H1 (cell line): ENCODE measurements at regions not wholly inside any gene's neighbourhood (a gene's known extent, or its start where the extent isn't known, plus 50 kb on each side); places are given as distances from the start of the nearest gene placed in this dataset.

Source experiments
- CTCF ChIA-PET: fragments of 300-600 bp; sonication (Branson Sonifier 250); formaldehyde crosslinking; loops from one replicate; lab custom pipeline; 2021; ENCODE audit not compliant: partially characterized antibody; lab: Charles Lee
- POLR2A ChIA-PET: fragments of 300-600 bp; sonication (Branson Sonifier 250); formaldehyde crosslinking; loops from one replicate; lab custom pipeline; 2021; ENCODE audit warnings: inconsistent platforms; ENCODE audit not compliant: partially characterized antibody; lab: Charles Lee
- DNase-seq, 2 experiments: peaks; one replicate each; pipeline versions ENCODE4 v3.0.0 to v3.0.0-alpha.2; 2010 to 2022; ENCODE audit warnings: low spot score in 2 of 2, low read depth in 1 of 2, mixed read lengths in 1 of 2
- FAIRE-seq: peaks from 2 replicates; lab custom pipeline; 2011; peaks lifted over from hg19 to GRCh38; lab: Jason Lieb, UNC
- H2AFZ ChIP-seq: 2 replicates; pipeline ENCODE4 v1.8.1; 2012; ENCODE audit warnings: low read length, inconsistent platforms
- H2AK5ac ChIP-seq: 2 replicates; pipeline ENCODE4 v1.6.1; 2013; ENCODE audit warnings: low read depth, low read length
- H2BK120ac ChIP-seq: replicated peaks from 2 replicates; pipeline ENCODE3; 2013; ENCODE audit warnings: low read depth, low read length, inconsistent platforms
- H2BK12ac ChIP-seq: 2 replicates; pipeline ENCODE4 v1.6.1; 2013; ENCODE audit warnings: low read depth, low read length
- H2BK15ac ChIP-seq: 2 replicates; pipeline ENCODE4 v1.6.1; 2013; ENCODE audit warnings: low read length
- H2BK20ac ChIP-seq: 2 replicates; pipeline ENCODE4 v1.6.1; 2013; ENCODE audit warnings: low read length
- H2BK5ac ChIP-seq: 2 replicates; pipeline ENCODE4 v1.6.1; 2013; ENCODE audit warnings: low read depth, low read length
- H3K14ac ChIP-seq: 2 replicates; pipeline ENCODE4 v1.6.1; 2013; ENCODE audit warnings: inconsistent platforms; ENCODE audit not compliant: insufficient read length
- H3K18ac ChIP-seq: 2 replicates; pipeline ENCODE4 v1.6.1; 2013; ENCODE audit warnings: low read length; ENCODE audit errors: extremely low read depth
- H3K23ac ChIP-seq: 2 replicates; pipeline ENCODE4 v1.6.1; 2013; ENCODE audit warnings: inconsistent platforms; ENCODE audit not compliant: insufficient read length
- H3K23me2 ChIP-seq: 2 replicates; pipeline ENCODE4 v1.6.1; 2013; ENCODE audit warnings: low read depth, low read length
- H3K27ac ChIP-seq: 2 replicates; pipeline ENCODE4 v1.6.1; 2011; ENCODE audit warnings: low read depth, low read length, inconsistent platforms
- H3K27me3 ChIP-seq, 4 experiments: replicated peaks in 1 of 4; 1 replicate in 1 of 4; 2 replicates in 3 of 4; pipeline versions ENCODE4 v1.6.1 to v1.8.1; 2011 to 2013; ENCODE audit warnings: low read length in 3 of 4, mild to moderate bottlenecking in 3 of 4, inconsistent platforms in 2 of 4, mixed read lengths in 2 of 4, moderate library complexity in 1 of 4; ENCODE audit not compliant: control insufficient read depth in 3 of 4, insufficient read depth in 3 of 4; ENCODE audit errors: extremely low read depth in 1 of 4
- H3K36me3 ChIP-seq, 4 experiments: 2 replicates each; pipeline versions ENCODE4 v1.6.1 to v1.8.1; 2011 to 2013; ENCODE audit warnings: mild to moderate bottlenecking in 4 of 4, low read length in 3 of 4, moderate library complexity in 2 of 4, control low read depth in 1 of 4, inconsistent platforms in 1 of 4; ENCODE audit not compliant: insufficient read depth in 4 of 4, control insufficient read depth in 2 of 4
- H3K4ac ChIP-seq: replicated peaks from 2 replicates; pipeline ENCODE3; 2013; ENCODE audit warnings: low read length, low read depth, mixed read lengths, inconsistent platforms; ENCODE audit not compliant: insufficient read length
- H3K4me1 ChIP-seq, 4 experiments: replicated peaks in 1 of 4; 1 replicate in 1 of 4; 2 replicates in 3 of 4; pipeline versions ENCODE4 v1.6.1 to v1.8.1; 2011 to 2013; ENCODE audit warnings: low read length in 3 of 4, inconsistent platforms in 2 of 4, mixed read lengths in 1 of 4; ENCODE audit not compliant: insufficient read depth in 4 of 4, control insufficient read depth in 3 of 4
- H3K4me2 ChIP-seq, 2 experiments: 2 replicates each; pipeline versions ENCODE4 v1.6.1 to v1.8.1; 2011 to 2013; ENCODE audit warnings: low read depth in 2 of 2, low read length in 2 of 2, control low read depth in 1 of 2, inconsistent platforms in 1 of 2, mild to moderate bottlenecking in 1 of 2; ENCODE audit not compliant: insufficient read depth in 1 of 2
- H3K4me3 ChIP-seq, 4 experiments: fragments of 200-600, 300-600 bp in 1 of 4; sonication (generic), shearing (Covaris generic), sonication (Bioruptor Twin) in 1 of 4; 2 replicates each; pipeline versions ENCODE4 v1.5.1 to v1.8.1; 2011 to 2016; ENCODE audit warnings: low read length in 4 of 4, low read depth in 3 of 4, control low read depth in 2 of 4, inconsistent platforms in 2 of 4, mild to moderate bottlenecking in 2 of 4, mixed read lengths in 1 of 4, moderate library complexity in 1 of 4; ENCODE audit not compliant: insufficient read depth in 2 of 4; ENCODE audit errors: extremely low read depth in 1 of 4
- H3K56ac ChIP-seq: replicated peaks from 2 replicates; pipeline ENCODE3; 2013; ENCODE audit warnings: low read depth, mild to moderate bottlenecking, mixed read lengths, low read length, inconsistent platforms; ENCODE audit not compliant: insufficient read length
- H3K79me1 ChIP-seq: 2 replicates; pipeline ENCODE4 v1.6.1; 2013; ENCODE audit warnings: low read depth, low read length, control low read depth
- H3K79me2 ChIP-seq, 2 experiments: 2 replicates each; pipeline versions ENCODE4 v1.6.1 to v1.8.1; 2012 to 2013; ENCODE audit warnings: low read length in 2 of 2, mild to moderate bottlenecking in 2 of 2, inconsistent platforms in 1 of 2; ENCODE audit not compliant: insufficient read depth in 2 of 2, control insufficient read depth in 1 of 2
- H3K9ac ChIP-seq, 4 experiments: replicated peaks in 1 of 4; 1 replicate in 1 of 4; 2 replicates in 3 of 4; pipeline versions ENCODE4 v1.6.1 to v1.8.1; 2011 to 2013; ENCODE audit warnings: low read depth in 3 of 4, low read length in 3 of 4, control low read depth in 2 of 4, mild to moderate bottlenecking in 2 of 4, moderate library complexity in 2 of 4, inconsistent platforms in 1 of 4; ENCODE audit errors: extremely low read depth in 1 of 4
- H3K9me3 ChIP-seq, 2 experiments: 2 replicates each; pipeline versions ENCODE4 v1.6.1 to v1.8.1; 2012 to 2013; ENCODE audit warnings: mild to moderate bottlenecking in 2 of 2, moderate library complexity in 2 of 2, control low read depth in 1 of 2, inconsistent platforms in 1 of 2, low read depth in 1 of 2, low read length in 1 of 2, mixed read lengths in 1 of 2; ENCODE audit not compliant: insufficient read depth in 2 of 2
- H4K20me1 ChIP-seq, 2 experiments: replicated peaks in 1 of 2; 2 replicates each; pipeline versions ENCODE3 to v1.8.1; 2011 to 2013; ENCODE audit warnings: inconsistent platforms in 2 of 2, low read length in 2 of 2, mild to moderate bottlenecking in 1 of 2; ENCODE audit not compliant: insufficient read depth in 2 of 2, control insufficient read depth in 1 of 2
- H4K5ac ChIP-seq: 2 replicates; pipeline ENCODE4 v1.6.1; 2013; ENCODE audit warnings: low read length, low read depth, mixed read lengths, inconsistent platforms; ENCODE audit not compliant: insufficient read length
- H4K8ac ChIP-seq: 2 replicates; pipeline ENCODE4 v1.8.0; 2013; ENCODE audit warnings: mild to moderate bottlenecking, moderate library complexity, low read length, inconsistent platforms; ENCODE audit not compliant: insufficient read depth; ENCODE audit errors: extremely low read depth
- H4K91ac ChIP-seq: replicated peaks from 2 replicates; pipeline ENCODE3; 2013; ENCODE audit warnings: low read length, mixed read lengths, inconsistent platforms; ENCODE audit not compliant: insufficient read length
- ASH2L ChIP-seq: fragments of 200-600, 300-600 bp; sonication (generic); IDR thresholded peaks from one replicate; pipeline ENCODE4 v1.7.1; 2017; ENCODE audit warnings: low read length
- ATF2 ChIP-seq: IDR thresholded peaks from 2 replicates; pipeline ENCODE4 v1.6.1; 2012; ENCODE audit warnings: low read length, inconsistent platforms
- FOSL1 ChIP-seq: IDR thresholded peaks from 2 replicates; pipeline ENCODE4 v1.6.1; 2011; ENCODE audit warnings: mild to moderate bottlenecking, low read depth, low read length, moderate library complexity; ENCODE audit not compliant: insufficient read depth
- GABPA ChIP-seq: IDR thresholded peaks from 2 replicates; pipeline ENCODE4 v1.6.1; 2011; ENCODE audit warnings: mild to moderate bottlenecking, low read length, moderate library complexity, borderline replicate concordance; ENCODE audit not compliant: insufficient read depth
- RFX5 ChIP-seq: IDR thresholded peaks from 2 replicates; pipeline ENCODE4 v1.6.1; 2011; ENCODE audit warnings: low read depth, low read length, improper control_type of control experiment, borderline replicate concordance
- TCF12 ChIP-seq: IDR thresholded peaks from 2 replicates; pipeline ENCODE4 v1.6.1; 2011; ENCODE audit warnings: low read depth, mild to moderate bottlenecking, low read length
- TEAD4 ChIP-seq: IDR thresholded peaks from 2 replicates; pipeline ENCODE4 v1.6.1; 2012; ENCODE audit warnings: low read depth, low read length, inconsistent platforms, mixed read lengths
- ZNF274 ChIP-seq: IDR thresholded peaks from 2 replicates; pipeline ENCODE4 v1.7.0; 2012; ENCODE audit warnings: low read length, borderline replicate concordance; ENCODE audit errors: extremely low read depth
- WGBS, 2 experiments: shearing (Covaris generic) in 1 of 2; methylation state at CpG; one replicate each; pipeline versions ENCODE4 v1.1.6 to v1.1.7; 2013 to 2015; ENCODE audit warnings: low lambda C conversion rate in 2 of 2, mixed read lengths in 2 of 2, inconsistent platforms in 1 of 2, low coverage in 1 of 2, missing lambda C conversion rate in 1 of 2; ENCODE audit not compliant: insufficient replicate concordance in 2 of 2, insufficient coverage in 1 of 2, insufficient read length in 1 of 2; ENCODE audit errors: extremely low coverage in 1 of 2, missing lambda C conversion rate in 1 of 2; 5-methylcytosine and 5-hydroxymethylcytosine counted together
- TF ChIP-seq, protein P1 (sequence below): IDR thresholded peaks from 2 replicates; pipeline ENCODE4 v1.6.1; 2012; ENCODE audit warnings: inconsistent platforms
- TF ChIP-seq, protein P2 (sequence below): IDR thresholded peaks from 2 replicates; pipeline ENCODE4 v1.6.1; 2011; ENCODE audit warnings: low read length, improper control_type of control experiment

DNA sequence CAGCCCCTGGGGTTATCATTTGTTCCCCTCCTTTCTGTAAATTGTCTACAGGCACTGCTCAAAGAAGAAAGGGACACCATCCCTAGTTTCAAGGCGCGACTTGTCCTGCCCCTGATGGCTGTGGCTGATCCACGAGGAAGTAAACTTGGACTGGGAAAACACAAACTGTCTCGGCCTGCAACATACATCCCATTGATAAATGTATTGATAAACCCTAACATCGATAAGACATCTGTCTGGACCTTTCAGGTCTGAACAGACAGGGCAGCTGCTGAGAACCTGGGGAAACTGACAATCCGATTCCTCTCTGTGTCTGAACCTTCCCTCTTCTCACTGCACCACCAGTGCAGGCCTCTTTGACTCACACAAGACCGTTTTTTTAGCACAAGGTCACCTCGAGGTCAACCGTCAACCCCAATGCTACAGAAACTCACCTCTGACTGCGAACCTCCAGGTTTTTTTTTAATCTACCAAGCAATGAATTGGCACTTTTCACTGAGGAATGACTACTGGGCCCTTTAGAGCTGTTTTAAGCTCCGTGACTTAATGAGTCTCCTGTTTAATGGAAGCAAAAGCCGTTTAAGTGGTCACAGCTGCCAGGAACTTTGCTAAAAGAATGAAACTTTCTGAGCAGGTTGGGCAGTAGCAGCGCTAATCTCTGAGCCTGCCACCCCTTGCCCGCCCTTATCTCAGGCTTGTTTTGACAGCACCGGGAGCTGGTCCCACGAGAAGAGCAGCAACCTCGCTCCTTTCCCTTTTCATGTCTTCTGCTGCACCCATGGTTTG, 203.8 kb upstream of the TMEM45B start:
- H2BK5ac ChIP-seq, result no peak overlapping the region
- CTCF ChIA-PET, result interaction anchor here (0.7 to 1.1 kb wide), 4 partner anchors 31 to 236 kb away, joined by 3 to 4 read pairs (median 4); partner anchors contain the start of gene BARX2
- TF ChIP-seq ATF2 (no peak), ZNF274 (no peak), ASH2L (no peak), FOSL1 (no peak), TCF12 (no peak), GABPA (no peak), RFX5 (no peak), TEAD4 (no peak)
- TF ChIP-seq, protein P1, sequence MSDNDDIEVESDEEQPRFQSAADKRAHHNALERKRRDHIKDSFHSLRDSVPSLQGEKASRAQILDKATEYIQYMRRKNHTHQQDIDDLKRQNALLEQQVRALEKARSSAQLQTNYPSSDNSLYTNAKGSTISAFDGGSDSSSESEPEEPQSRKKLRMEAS, result no peak
- TF ChIP-seq, protein P2, sequence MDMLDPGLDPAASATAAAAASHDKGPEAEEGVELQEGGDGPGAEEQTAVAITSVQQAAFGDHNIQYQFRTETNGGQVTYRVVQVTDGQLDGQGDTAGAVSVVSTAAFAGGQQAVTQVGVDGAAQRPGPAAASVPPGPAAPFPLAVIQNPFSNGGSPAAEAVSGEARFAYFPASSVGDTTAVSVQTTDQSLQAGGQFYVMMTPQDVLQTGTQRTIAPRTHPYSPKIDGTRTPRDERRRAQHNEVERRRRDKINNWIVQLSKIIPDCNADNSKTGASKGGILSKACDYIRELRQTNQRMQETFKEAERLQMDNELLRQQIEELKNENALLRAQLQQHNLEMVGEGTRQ, result no peak

More for the DNA sequence above, 203.8 kb upstream of the TMEM45B start:
- no peaks in the 10 kb centered on the region for H3K79me2 ChIP-seq
- no peak overlapping the region for H3K27ac ChIP-seq
- H2BK15ac ChIP-seq, result no peak overlapping the region
- no peaks in the 10 kb centered on the region for H3K79me1 ChIP-seq
- H2AFZ ChIP-seq, result no peak overlapping the region
- no peak overlapping the region for H2BK12ac ChIP-seq
- no peak overlapping the region for H3K4me2 ChIP-seq
- DNase-seq (no peak), FAIRE-seq (no peak)
- no peak overlapping the region for H3K4me3 ChIP-seq
- no peaks in the 10 kb centered on the region for H3K23me2 ChIP-seq
- H3K27me3 ChIP-seq, result no peaks in the 10 kb centered on the region
- H2AK5ac ChIP-seq, result no peak overlapping the region
- WGBS, 2 experiments, result 84% methylated on average over 17 of the region's 17 CpGs; no CpG with 5 or more reads in 1 of the 2 experiments
- POLR2A ChIA-PET, result no interaction called here
- H3K56ac ChIP-seq, result no peak overlapping the region
- no peak overlapping the region for H3K4ac ChIP-seq
- no peak overlapping the region for H3K14ac ChIP-seq
- H4K91ac ChIP-seq, result no peak overlapping the region
- H3K9ac ChIP-seq, result no peak overlapping the region
- H4K20me1 ChIP-seq, result no peaks in the 10 kb centered on the region
- H2BK120ac ChIP-seq, result no peak overlapping the region
- H3K36me3 ChIP-seq, result no peaks in the 10 kb centered on the region
- no peak overlapping the region for H2BK20ac ChIP-seq
- no peak overlapping the region for H4K5ac ChIP-seq
- no peaks in the 10 kb centered on the region for H3K9me3 ChIP-seq
- H3K4me1 ChIP-seq, result no peaks in the 10 kb centered on the region
- no peak overlapping the region for H4K8ac ChIP-seq
- H3K18ac ChIP-seq, result no peak overlapping the region
- H3K23ac ChIP-seq, result no peak overlapping the region
